ENCODE measurements at regions not wholly inside any gene's neighbourhood (a gene's known extent, or its start where the extent isn't known, plus 50 kb on each side); places are given as distances from the start of the nearest gene placed in this dataset.
"Not testable (repeated sequence)": the region's sequence is repeated elsewhere in the genome, so short reads cannot be mapped to it uniquely, and the experiment has no call there.

DNA sequence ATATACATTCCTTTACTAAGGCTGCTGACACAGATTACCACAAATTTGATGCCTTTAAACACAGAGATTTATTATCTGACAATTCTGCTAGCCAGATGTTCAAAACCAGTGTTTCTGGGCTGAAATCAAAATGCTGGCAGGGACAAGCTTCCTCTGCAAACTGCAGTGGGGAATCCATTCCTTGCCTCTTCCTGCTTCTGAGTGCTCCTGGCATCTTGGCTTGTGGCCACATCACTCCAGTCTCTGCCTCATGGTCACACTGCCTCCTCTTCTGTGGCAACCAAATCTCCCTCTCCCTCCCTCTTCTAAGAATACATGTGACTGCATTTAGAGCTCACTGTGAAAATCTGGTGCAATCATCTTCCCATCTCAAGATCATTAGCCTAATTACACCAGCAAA lies 235.7 kb downstream of the TTC8 start:
- no peak for DNase-seq (ENCODE audit: low read depth in 2 of 2, low spot score in 1 of 2)

DNA sequence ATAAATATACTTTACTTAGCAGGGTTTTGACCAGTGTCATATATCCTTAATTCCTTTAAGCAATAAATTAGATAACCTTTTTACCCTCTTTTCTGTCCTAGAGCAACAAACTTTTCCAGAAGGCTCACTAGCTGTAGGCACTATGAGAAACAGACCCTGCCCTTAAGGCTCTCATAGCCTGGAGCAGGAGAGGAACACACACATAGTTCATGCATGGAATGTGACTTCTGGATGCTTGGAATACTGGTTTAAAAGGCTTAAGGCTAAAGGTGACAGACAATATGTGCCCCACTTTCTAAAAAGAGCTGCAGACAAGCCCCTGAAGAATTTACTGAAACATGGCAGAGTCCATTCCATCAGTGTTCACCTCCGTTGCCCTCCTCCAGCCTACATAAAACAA lies 237.2 kb downstream of the TTC8 start:
- DNase-seq (ENCODE audit: low read depth in 2 of 2, low spot score in 1 of 2): no peak

DNA sequence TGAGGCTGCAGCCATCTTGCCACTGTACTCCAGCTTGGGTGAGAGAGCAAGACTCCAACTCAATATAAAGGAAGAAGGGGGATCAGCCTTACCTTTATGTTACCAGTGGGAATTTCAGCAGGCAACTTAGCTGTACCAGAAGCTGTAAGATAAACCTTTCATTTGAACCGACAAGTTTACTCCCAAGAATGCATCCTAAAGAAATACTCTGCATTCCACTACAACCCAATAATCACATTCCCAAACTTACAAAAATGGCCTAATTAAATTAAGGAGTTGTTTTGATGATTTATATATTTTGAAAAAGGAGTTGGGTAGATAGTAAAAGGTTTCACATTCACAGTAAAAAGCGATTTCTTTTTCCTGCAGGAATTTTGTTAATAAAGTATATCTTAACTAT lies 241.4 kb downstream of the TTC8 start:
- no peak for DNase-seq (ENCODE audit: low read depth in 2 of 2, low spot score in 1 of 2)

DNA sequence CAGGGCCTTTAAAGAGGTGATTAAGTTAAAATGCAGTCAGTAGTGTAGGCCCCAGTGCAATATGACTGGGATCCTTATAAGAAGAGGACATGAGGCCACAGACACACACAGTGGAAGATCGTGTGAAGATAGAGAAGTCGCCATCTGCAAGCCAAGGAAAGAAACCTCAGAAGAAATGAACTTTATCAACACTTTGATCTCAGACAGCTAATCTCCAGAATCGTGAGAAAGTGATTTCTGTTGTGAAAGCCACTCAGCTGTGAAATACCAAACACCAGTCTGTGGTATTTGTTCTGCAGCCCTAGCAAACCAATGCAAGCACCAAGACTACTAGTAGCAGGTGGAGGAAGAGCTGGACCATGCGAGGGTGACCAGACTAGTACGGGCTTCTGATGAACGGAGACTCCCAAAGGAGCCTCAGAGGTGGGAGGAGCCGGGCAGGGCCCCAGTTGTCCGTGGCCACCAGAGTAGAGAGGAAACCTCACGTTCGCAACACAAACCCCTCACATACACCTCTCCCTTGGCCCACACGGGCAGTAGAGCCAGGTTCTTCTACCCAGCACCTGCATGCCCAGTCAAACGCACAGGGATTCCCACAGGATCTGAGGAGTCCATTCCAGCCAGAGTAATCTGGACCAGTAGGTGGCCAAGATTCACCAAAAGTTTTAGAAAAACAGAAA lies 243.0 kb downstream of the TTC8 start:
- DNase-seq (ENCODE audit: low read depth in 2 of 2, low spot score in 1 of 2): no peak

DNA sequence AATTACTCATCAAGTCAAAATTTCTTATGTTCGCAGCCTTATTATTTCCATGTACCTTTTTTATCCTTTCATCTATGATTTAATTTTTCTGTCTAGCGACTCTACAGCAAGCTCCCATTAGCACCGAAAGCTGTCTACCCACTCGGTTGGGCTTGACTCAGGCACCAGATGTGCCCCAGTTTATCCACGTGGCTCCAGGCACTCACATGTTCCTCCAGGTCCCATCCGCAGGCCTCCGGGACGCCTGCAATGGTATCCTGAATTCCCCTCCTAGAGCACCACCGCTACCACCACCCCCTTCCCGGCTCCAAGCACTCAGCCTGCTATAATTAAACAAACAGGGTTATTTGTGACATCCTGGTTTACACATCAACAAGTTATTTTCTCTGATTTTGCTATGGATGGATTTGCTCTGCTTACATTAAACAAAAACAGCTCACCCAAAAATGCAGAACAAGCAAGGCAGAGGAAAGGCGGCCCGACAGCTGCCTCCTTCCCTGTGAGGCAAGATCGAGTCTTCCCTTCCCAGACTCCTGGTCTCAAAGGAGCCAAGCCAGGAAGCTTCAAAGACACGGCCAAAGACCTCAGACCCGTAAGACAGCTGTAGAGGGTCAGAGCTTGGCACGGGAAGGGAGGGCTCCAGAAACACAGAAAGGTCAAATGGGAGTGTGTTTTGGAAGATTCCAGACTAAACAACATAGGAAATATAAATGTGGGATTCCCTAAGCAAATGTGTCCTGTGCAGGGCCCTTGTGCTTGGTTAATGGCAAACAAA lies 253.8 kb downstream of the TTC8 start:
- DNase-seq (ENCODE audit: low read depth in 2 of 2, low spot score in 1 of 2): no peak

DNA sequence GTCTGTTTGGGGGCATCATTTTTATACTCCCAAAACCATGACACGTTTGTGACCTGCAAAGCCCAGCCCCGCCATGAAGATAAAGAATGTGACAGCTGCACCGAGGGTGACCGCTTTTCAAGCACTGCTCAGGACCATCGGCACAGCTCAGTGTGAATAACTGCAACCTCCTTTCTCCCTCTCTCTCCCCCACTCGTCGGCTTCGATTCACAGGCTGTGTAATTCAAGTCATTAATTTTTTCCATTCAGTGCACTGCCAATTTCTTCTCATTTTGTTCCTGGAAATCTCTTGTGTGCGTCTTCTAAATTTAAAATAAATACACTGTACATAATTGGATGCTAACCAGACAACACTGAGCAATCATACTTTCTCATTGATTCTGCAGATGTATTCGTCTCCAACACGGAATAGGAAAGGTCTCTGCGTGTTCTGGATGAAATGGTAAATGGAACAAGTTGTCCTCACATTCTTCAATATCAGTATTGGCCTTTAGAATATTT lies 260.8 kb downstream of the TTC8 start:
- DNase-seq (ENCODE audit: low read depth in 2 of 2, low spot score in 1 of 2): no peak

DNA sequence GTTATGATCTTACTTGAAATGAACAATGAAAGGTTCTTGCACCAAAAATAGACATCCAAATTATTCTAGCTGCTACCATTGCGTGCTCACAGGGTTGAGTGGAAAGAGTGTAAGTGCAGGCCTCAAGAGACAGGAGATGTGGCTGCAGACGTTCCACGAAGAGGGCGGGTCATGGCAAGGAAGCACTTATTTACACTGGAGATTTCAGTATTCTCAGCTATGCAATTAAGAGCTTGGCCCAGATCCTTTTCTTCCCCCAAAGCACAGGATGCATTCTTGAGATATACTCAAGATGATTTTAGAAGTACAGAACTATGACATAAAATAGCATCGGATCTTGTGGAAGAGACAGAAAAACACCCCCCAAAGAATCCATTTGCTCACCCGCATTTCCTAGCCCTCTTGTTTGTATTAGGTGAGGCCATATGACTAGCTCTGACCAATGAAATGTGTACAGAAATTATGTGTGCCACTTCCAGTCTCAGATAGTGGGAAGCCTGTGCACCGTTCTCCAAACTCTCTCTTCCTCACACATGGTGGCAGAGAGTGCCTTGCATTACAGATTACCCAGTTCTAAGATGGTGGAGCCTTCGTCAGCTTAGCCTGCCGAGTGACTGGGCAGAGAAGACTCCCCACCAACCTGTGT lies 261.4 kb downstream of the TTC8 start:
- no peak for DNase-seq (ENCODE audit: low read depth in 2 of 2, low spot score in 1 of 2)

DNA sequence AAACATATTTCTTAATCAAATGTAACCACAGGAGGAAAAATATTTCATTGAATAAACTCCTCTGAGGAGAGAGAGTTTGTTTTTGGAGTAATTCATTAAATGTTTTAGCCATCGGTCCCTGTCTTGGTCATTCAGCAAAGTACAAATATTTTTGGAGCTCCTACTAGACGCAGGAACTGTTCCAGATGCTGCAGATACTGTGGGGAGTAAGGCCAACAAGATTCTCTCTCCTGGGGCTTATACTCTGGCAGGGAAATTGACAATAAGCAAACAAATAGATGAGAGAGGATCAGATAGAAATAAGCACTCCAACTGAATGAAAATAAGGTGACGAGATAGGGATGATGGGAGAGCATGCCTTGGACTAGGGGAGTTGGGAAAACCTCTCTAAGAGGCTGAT lies 264.1 kb downstream of the TTC8 start:
- no peak for DNase-seq (ENCODE audit: low read depth in 2 of 2, low spot score in 1 of 2)

DNA sequence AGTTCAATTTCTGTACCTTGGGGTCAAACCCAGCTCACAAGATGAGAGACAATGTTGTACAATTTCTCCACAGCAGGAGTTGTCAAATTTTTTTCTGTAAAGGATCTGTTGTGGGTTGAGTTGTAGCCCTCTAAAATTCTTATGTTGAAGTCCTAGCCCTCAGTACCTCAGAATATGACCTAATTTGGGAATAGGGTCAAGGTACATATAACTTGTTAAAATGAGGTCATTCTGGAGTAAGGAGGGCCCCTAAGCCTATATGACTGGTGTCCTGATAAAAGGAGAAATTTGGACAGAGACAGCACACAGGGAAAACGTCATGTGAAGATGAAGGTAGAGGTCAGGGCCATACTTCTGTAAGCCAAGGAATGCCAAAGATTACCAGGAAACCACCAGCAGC lies 264.9 kb downstream of the TTC8 start:
- DNase-seq (ENCODE audit: low read depth in 2 of 2, low spot score in 1 of 2): no peak

DNA sequence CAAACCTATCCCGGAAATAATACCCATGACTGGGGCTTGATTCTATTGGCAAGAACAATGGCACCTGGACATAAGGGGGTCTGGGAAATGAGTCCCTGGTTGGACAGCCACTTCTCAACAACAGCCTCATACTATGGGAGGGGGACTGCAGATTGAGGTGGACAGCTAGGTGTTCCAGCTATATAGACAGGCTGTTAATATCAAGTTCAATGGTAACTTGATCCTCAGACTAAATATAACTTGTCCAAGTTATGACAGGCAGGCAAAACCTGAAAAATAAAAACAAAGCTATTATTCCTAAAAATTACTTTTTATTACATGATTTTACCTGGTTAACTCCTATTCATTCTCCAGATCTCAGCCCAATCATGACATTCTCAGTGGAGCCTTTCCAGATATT lies 267.3 kb downstream of the TTC8 start:
- no peak for DNase-seq (ENCODE audit: low read depth in 2 of 2, low spot score in 1 of 2)

DNA sequence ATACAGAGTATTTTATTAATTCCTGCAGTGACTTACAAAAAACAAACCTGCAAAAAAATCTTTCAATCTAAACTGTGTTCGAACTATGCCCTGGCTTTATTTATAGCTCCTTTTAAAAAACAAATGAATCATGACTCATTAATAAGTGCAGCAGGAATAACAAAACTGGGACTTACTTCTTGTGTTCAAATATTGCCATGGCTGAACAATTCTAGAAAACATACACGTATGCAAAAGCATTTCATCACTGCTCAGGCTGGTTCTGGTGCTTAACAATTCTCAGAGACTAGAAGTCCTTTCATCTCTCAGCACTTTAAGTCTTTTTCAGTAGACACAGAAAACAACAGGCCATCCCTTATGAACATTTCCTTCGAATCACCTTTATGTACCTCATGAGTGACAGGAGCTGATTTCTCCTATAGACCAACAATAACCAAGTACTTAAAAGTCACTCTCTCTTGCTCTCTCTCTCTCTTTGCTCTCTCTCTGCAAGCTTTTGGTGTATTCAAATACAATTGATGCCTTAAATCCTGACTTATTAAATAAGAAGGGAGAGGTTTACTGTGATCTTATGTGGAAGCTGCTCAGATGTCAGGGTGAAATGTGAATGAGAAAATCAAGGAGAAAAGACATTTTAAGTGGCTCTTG lies 268.8 kb downstream of the TTC8 start:
- no peak for DNase-seq (ENCODE audit: low read depth in 2 of 2, low spot score in 1 of 2)

DNA sequence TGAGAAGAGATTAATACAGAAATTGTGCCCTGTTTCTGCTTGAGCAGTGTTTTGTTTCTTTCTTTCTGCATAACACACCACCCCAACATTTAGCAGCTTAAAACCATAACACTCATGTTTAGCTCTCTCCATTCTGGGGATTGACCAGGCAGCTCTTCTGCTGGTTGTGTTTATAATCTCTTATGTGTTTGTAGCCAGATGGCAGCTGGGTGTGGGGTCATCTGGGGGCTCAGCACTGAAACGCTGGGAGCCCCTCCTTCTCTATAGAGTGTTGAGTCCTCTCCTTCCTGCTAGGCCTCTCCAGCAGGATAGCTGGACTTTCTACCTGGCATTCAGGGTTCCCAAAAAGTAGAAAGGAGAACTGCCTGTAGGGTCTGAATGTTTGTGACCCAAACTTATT lies 270.6 kb downstream of the TTC8 start:
- no peak for DNase-seq (ENCODE audit: low read depth in 2 of 2, low spot score in 1 of 2)

DNA sequence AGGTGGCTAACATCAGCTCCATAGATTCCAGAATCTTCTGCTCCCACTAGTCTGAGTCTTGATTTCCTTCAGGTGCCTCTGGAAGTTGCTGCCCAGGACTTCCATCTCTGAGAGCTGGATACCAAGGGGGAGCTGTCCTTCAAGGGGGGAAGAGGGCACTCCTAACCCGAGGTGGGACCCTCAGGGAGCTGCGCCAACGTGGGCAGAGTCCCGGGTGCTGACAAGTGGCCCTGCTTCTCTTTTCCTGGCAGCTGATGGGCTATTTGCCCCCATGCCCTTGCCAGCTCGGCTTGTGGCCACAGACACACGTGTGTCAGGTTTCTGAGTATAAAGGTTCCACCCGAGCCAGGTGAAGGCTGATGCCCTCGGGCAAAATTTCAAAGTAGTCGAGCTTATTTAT lies 272.5 kb downstream of the TTC8 start:
- DNase-seq (ENCODE audit: low read depth in 2 of 2, low spot score in 1 of 2): no peak

DNA sequence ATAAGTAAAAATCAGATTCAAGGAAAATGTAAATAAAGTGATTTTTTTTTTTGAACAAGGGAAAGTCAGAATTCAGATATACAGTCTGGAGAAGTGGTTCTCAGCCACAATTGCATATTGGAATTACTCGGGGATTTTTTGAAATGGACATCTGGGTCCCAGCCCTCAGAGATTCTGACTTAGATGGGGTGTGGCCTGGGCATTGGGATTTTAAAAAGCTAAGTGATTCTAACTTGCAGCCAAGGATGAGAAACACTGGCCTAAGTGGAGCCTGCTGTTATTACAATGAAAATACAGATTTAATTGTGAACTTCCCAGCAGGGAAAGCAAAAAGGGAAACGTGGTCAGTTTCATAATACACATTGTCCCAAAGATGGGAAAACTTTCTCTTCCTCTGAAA lies 273.8 kb downstream of the TTC8 start:
- no peak for DNase-seq (ENCODE audit: low read depth in 2 of 2, low spot score in 1 of 2)

DNA sequence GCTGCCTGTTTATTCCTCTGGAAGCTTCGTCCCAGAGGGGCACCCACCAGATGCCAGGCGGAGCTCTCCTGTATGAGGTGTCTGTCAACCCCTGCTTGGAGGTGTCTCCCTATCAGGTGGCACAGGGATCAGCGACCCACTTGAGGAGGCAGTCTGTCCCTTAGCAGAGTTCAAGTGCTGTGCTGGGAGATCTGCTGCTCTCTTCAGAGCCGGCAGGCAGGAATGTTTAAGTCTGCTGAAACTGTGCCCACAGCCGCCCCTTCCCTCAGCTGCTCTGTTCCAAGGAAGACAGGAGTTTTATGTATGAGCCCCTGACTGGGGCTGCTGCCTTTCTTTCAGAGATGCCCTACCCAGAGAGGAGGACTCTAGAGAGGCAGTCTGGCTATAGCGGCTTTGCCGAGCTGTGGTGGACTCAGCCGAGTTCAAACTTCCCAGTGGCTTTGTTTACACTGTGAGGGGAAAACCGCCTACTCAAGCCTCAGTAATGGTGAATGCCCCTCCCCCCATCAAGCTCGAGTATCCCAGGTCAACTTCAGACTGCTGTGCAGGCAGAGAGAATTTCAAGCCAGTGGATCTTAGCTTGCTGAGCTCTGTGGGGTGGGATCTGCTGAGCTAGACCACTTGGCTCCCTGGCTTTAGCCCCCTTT lies 279.8 kb downstream of the TTC8 start:
- DNase-seq (ENCODE audit: low read depth in 2 of 2, low spot score in 1 of 2): not testable (repeated sequence)

DNA sequence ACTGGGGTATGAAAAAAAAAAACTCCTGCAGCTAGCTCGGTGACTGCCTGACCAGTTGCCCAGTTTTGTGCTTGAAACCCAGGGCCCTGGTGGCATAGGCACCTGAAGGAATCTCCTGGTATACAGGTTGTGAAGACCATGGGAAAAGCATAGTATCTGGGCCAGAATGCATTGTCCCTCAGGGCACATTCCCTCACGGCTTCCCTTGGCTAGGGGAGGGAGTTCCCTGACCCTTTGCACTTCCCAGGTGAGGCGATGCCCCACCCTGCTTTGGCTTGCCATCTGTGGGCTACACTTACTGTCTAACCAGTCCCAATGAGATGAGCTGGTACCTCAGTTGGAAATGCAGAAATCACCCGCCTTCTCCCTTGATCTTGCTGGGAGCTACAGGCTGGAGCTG lies 280.4 kb downstream of the TTC8 start:
- DNase-seq (ENCODE audit: low read depth in 2 of 2, low spot score in 1 of 2): not testable (repeated sequence)

Data from stimulated activated CD8-positive, alpha-beta memory T cell treated with anti-CD3 and anti-CD28 coated beads, Interleukin-4, amount 100 ng/mL, for 4 hours (primary cell).